GM23338 (cell line): ENCODE measurements at regions not wholly inside any gene's neighbourhood (a gene's known extent, or its start where the extent isn't known, plus 50 kb on each side); places are given as distances from the start of the nearest gene placed in this dataset.

Experiments
- ATAC-seq: fragments of 200-7000 bp; cut with Tn5 transposase; 3 replicates; pipeline ENCODE4 v1.9.1; 2020
- DNase-seq: peaks from one replicate; pipeline ENCODE4 v3.0.0-alpha.2; 2015; ENCODE audit warnings: low spot score
- H2AFZ ChIP-seq: fragments of 200-600 bp; sonication (generic); 2 replicates; pipeline ENCODE4 v1.8.0; 2016; ENCODE audit warnings: antibody characterized with exemption, mild to moderate bottlenecking, moderate library complexity
- H3F3A ChIP-seq: fragments of 200-600 bp; sonication (generic); replicated peaks from 2 replicates; pipeline ENCODE4 v1.8.0; 2017; ENCODE audit warnings: antibody characterized with exemption, mixed run types, low read depth
- H3K27ac ChIP-seq: fragments of 200-600 bp; sonication (generic); 2 replicates; pipeline ENCODE4 v1.6.1; 2016; ENCODE audit warnings: low read depth
- H3K27me3 ChIP-seq: fragments of 200-600 bp; sonication (generic); 2 replicates; pipeline ENCODE4 v1.8.0; 2016; ENCODE audit warnings: mild to moderate bottlenecking, mixed run types, moderate library complexity; ENCODE audit not compliant: insufficient read depth
- H3K36me3 ChIP-seq: fragments of 200-600 bp; sonication (generic); 2 replicates; pipeline ENCODE4 v1.8.0; 2016; ENCODE audit warnings: mild to moderate bottlenecking; ENCODE audit not compliant: insufficient read depth
- H3K4me1 ChIP-seq: fragments of 200-600 bp; sonication (generic); 2 replicates; pipeline ENCODE4 v1.8.0; 2016; ENCODE audit warnings: mild to moderate bottlenecking, moderate library complexity; ENCODE audit not compliant: insufficient read depth
- H3K4me2 ChIP-seq: fragments of 200-600 bp; sonication (generic); 2 replicates; pipeline ENCODE4 v1.7.1; 2017; ENCODE audit warnings: mixed run types
- H3K4me3 ChIP-seq: fragments of 200-600 bp; sonication (generic); 2 replicates; pipeline ENCODE4 v1.6.1; 2016; ENCODE audit warnings: mixed run types
- H3K79me2 ChIP-seq: fragments of 200-600 bp; sonication (generic); replicated peaks from 2 replicates; pipeline ENCODE4 v1.8.0; 2017; ENCODE audit warnings: mild to moderate bottlenecking; ENCODE audit not compliant: insufficient read depth
- H3K9me2 ChIP-seq: fragments of 200-600 bp; sonication (generic); 2 replicates; pipeline ENCODE4 v1.8.0; 2017; ENCODE audit not compliant: insufficient read depth
- H4K20me1 ChIP-seq: fragments of 200-600 bp; sonication (generic); replicated peaks from 2 replicates; pipeline ENCODE4 v1.8.0; 2017; ENCODE audit warnings: mild to moderate bottlenecking; ENCODE audit not compliant: insufficient read depth
- H3K27ac Mint-ChIP-seq: 2 replicates; pipeline ENCODE4 v1.8.0; 2020; ENCODE audit warnings: inconsistent platforms, mild to moderate bottlenecking, moderate library complexity, mixed read lengths
- H3K27me3 Mint-ChIP-seq: 3 replicates; pipeline ENCODE4 v1.8.0; 2022; ENCODE audit warnings: low read depth, mild to moderate bottlenecking, moderate library complexity, mixed read lengths, inconsistent platforms; ENCODE audit not compliant: insufficient read depth, poor library complexity
- H3K36me3 Mint-ChIP-seq: 3 replicates; pipeline ENCODE4 v1.8.0; 2021; ENCODE audit warnings: low read depth, mild to moderate bottlenecking, inconsistent platforms, moderate library complexity, mixed read lengths
- H3K4me1 Mint-ChIP-seq: 3 replicates; pipeline ENCODE4 v1.8.0; 2020; ENCODE audit warnings: mild to moderate bottlenecking, inconsistent platforms, mixed read lengths
- H3K4me3 Mint-ChIP-seq: 3 replicates; pipeline ENCODE4 v1.8.0; 2021; ENCODE audit warnings: moderate library complexity, mild to moderate bottlenecking, inconsistent platforms, mixed read lengths
- H3K9me3 Mint-ChIP-seq: 3 replicates; pipeline ENCODE4 v1.8.0; 2020; ENCODE audit warnings: moderate library complexity, mild to moderate bottlenecking, inconsistent platforms, mixed read lengths
- CREB1 ChIP-seq: fragments of 250-450 bp; sonication (Bioruptor Pico); IDR thresholded peaks from 2 replicates; pipeline ENCODE4 v1.5.0; 2020; ENCODE audit warnings: low read depth, mild to moderate bottlenecking, moderate library complexity
- JUNB ChIP-seq: IDR thresholded peaks from one replicate; pipeline ENCODE4 v1.6.1; 2016; ENCODE audit warnings: antibody characterized with exemption; ENCODE audit not compliant: unreplicated experiment
- NANOG ChIP-seq: IDR thresholded peaks from 2 replicates; pipeline ENCODE4 v1.6.1; 2016; ENCODE audit warnings: antibody characterized with exemption, borderline replicate concordance
- POLR2AphosphoS5 ChIP-seq: IDR thresholded peaks from 2 replicates; pipeline ENCODE4 v1.6.1; 2016; ENCODE audit warnings: antibody characterized with exemption, low read depth
- STAT1 ChIP-seq: IDR thresholded peaks from one replicate; pipeline ENCODE4 v1.6.1; 2016; ENCODE audit warnings: antibody characterized with exemption; ENCODE audit not compliant: unreplicated experiment
- ZNF114 ChIP-seq: fragments of 250-450 bp; sonication (Bioruptor Pico); IDR thresholded peaks from 2 replicates; pipeline ENCODE4 v1.5.0; 2020; ENCODE audit warnings: mild to moderate bottlenecking, moderate library complexity
- ZNF331 ChIP-seq: fragments of 250-450 bp; sonication (Bioruptor Pico); IDR thresholded peaks from 2 replicates; pipeline ENCODE4 v1.5.0; 2020; ENCODE audit warnings: low read depth, mild to moderate bottlenecking, moderate library complexity
- TF ChIP-seq, protein P1 (sequence below): fragments of 250-450 bp; sonication (Bioruptor Pico); IDR thresholded peaks from 2 replicates; pipeline ENCODE4 v1.5.0; 2020; ENCODE audit warnings: mild to moderate bottlenecking, moderate library complexity
- TF ChIP-seq, protein P2 (sequence below): IDR thresholded peaks from 2 replicates; pipeline ENCODE4 v1.6.1; 2016; ENCODE audit warnings: antibody characterized with exemption

DNA sequence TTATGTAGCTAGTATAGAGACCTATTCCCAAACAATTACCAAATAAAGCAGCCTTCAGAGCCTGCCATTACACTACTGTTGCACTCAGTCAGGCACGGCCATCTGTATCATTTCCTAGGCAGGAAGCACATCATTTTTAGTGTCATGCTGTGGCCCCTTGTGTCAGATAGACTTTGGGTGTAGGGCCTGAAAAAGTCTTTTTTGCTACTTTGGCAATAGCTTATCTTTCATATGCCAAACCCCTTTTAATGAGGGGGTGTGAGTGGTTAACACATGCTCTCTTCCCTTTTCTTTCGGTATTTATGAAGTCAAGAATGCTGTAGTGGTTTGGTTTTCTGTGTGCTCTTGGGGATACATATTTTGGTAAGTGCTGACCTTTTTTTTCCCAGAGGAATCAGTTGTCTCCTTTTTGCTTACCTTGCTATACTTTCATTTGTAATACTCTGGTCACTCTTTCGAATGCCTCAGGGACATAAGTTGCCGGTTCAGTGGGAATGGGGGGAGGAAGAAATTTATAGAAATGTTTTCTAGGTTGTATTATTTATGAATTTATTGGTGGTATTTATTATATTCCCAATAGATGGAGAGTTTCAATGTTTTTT, 209.8 kb downstream of the CSNK1G3 start:
- TF ChIP-seq CREB1 (CRISPR knock-in tag), result no peak
- no peak overlapping the region for H2AFZ ChIP-seq

DNA sequence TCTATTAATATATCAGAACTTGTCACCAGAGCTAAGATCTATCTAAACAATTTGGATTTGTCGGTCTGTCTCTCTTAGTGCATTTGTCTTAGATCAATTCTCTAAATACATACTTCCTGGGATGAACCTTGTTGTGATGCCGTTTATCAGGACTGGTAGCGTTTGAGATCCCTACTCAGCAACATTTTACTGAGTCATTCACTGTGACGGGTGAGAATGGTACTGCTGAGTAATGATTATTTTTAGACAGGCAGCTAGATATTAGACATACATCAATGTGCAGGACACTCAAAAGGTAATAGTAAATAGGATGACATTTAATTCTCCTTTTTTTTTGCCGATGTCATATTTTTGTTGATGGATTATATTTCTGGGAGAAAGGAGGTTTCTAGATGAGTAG, 209.0 kb downstream of the CSNK1G3 start:
- peaks cover 1% of the 10 kb centered on the region; the same call in 2 of the 3 replicates for H3K9me3 Mint-ChIP-seq
- no peaks in the 10 kb centered on the region for H3K79me2 ChIP-seq
- H3K27ac ChIP-seq, result no peak overlapping the region
- no peak for ATAC-seq
- no peak overlapping the region for H3K27ac Mint-ChIP-seq
- H3K4me3 ChIP-seq, result no peak overlapping the region
- no peak for DNase-seq
- no peaks in the 10 kb centered on the region for H3K4me1 Mint-ChIP-seq
- no peaks in the 10 kb centered on the region for H4K20me1 ChIP-seq
- H3K36me3 ChIP-seq, result no peaks in the 10 kb centered on the region
- TF ChIP-seq ZNF114 (CRISPR knock-in tag) (no peak), NANOG (no peak), JUNB (no peak)
- H2AFZ ChIP-seq, result no peak overlapping the region
- H3K4me1 ChIP-seq, result no peaks in the 10 kb centered on the region
- H3F3A ChIP-seq, result no peaks in the 10 kb centered on the region
- H3K9me2 ChIP-seq, result no peaks in the 10 kb centered on the region; the same call in 1 of the 2 replicates
- H3K36me3 Mint-ChIP-seq, result no peaks in the 10 kb centered on the region; the same call in 2 of the 3 replicates
- H3K4me2 ChIP-seq, result no peak overlapping the region
- H3K27me3 ChIP-seq, result no peaks in the 10 kb centered on the region
- H3K27me3 Mint-ChIP-seq, result no peaks in the 10 kb centered on the region
- no peak overlapping the region for H3K4me3 Mint-ChIP-seq

More for the DNA sequence above, 209.8 kb downstream of the CSNK1G3 start:
- no peaks in the 10 kb centered on the region for H3F3A ChIP-seq
- H3K4me3 Mint-ChIP-seq, result no peak overlapping the region
- H3K79me2 ChIP-seq, result no peaks in the 10 kb centered on the region
- no peaks in the 10 kb centered on the region for H3K4me1 ChIP-seq
- H3K36me3 Mint-ChIP-seq, result peaks cover 6% of the 10 kb centered on the region; the same call in 2 of the 3 replicates
- no peaks in the 10 kb centered on the region for H3K27me3 Mint-ChIP-seq
- H3K9me3 Mint-ChIP-seq, result peaks cover 9% of the 10 kb centered on the region; the same call in 2 of the 3 replicates
- DNase-seq, result no peak
- no peaks in the 10 kb centered on the region for H3K27me3 ChIP-seq
- ATAC-seq, result no peak
- no peak overlapping the region for H3K4me3 ChIP-seq
- H3K27ac ChIP-seq, result no peak overlapping the region
- no peaks in the 10 kb centered on the region for H3K36me3 ChIP-seq
- H3K4me1 Mint-ChIP-seq, result no peaks in the 10 kb centered on the region
- no peak overlapping the region for H3K27ac Mint-ChIP-seq
- H3K9me2 ChIP-seq, result peaks cover 3% of the 10 kb centered on the region; the same call in 1 of the 2 replicates
- no peak overlapping the region for H3K4me2 ChIP-seq
- no peaks in the 10 kb centered on the region for H4K20me1 ChIP-seq

DNA sequence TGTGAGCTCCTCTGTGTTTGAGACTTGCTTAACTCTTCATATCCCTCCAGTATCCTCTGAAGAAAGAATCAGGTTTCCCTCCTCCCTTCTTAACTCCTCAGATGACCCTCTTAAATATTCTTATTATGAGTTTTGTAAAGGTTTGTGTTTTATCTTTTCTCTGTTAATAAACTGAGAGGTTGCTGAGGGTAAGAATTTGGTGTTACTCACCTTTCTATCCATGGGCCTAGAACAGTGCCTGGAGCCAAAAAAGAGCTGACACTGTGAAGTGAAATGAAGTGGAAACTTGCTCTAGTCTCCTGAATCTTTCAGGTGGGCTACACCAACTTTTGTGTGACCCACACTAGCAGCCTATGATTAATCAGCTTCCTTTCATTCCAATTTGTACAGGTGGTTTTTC, 208.4 kb downstream of the CSNK1G3 start:
- H4K20me1 ChIP-seq, result no peaks in the 10 kb centered on the region
- no peaks in the 10 kb centered on the region for H3K36me3 ChIP-seq
- H3K4me2 ChIP-seq, result no peak overlapping the region
- H3K9me3 Mint-ChIP-seq, result no peaks in the 10 kb centered on the region; the same call in 2 of the 3 replicates
- H3K79me2 ChIP-seq, result no peaks in the 10 kb centered on the region
- peaks cover 2% of the 10 kb centered on the region for H3K27me3 Mint-ChIP-seq
- no peaks in the 10 kb centered on the region for H3K27me3 ChIP-seq
- H2AFZ ChIP-seq, result no peak overlapping the region
- no peaks in the 10 kb centered on the region for H3F3A ChIP-seq
- H3K36me3 Mint-ChIP-seq, result no peaks in the 10 kb centered on the region
- no peak overlapping the region for H3K4me3 Mint-ChIP-seq
- no peaks in the 10 kb centered on the region for H3K4me1 Mint-ChIP-seq
- no peaks in the 10 kb centered on the region for H3K4me1 ChIP-seq
- DNase-seq, result no peak
- H3K4me3 ChIP-seq, result no peak overlapping the region
- no peak overlapping the region for H3K27ac ChIP-seq
- no peak overlapping the region for H3K27ac Mint-ChIP-seq
- H3K9me2 ChIP-seq, result no peaks in the 10 kb centered on the region
- ATAC-seq, result no peak
- TF ChIP-seq JUNB (no peak), NANOG (no peak), STAT1 (no peak), ZNF331 (no peak), POLR2AphosphoS5 (no peak)
- TF ChIP-seq, protein P1, sequence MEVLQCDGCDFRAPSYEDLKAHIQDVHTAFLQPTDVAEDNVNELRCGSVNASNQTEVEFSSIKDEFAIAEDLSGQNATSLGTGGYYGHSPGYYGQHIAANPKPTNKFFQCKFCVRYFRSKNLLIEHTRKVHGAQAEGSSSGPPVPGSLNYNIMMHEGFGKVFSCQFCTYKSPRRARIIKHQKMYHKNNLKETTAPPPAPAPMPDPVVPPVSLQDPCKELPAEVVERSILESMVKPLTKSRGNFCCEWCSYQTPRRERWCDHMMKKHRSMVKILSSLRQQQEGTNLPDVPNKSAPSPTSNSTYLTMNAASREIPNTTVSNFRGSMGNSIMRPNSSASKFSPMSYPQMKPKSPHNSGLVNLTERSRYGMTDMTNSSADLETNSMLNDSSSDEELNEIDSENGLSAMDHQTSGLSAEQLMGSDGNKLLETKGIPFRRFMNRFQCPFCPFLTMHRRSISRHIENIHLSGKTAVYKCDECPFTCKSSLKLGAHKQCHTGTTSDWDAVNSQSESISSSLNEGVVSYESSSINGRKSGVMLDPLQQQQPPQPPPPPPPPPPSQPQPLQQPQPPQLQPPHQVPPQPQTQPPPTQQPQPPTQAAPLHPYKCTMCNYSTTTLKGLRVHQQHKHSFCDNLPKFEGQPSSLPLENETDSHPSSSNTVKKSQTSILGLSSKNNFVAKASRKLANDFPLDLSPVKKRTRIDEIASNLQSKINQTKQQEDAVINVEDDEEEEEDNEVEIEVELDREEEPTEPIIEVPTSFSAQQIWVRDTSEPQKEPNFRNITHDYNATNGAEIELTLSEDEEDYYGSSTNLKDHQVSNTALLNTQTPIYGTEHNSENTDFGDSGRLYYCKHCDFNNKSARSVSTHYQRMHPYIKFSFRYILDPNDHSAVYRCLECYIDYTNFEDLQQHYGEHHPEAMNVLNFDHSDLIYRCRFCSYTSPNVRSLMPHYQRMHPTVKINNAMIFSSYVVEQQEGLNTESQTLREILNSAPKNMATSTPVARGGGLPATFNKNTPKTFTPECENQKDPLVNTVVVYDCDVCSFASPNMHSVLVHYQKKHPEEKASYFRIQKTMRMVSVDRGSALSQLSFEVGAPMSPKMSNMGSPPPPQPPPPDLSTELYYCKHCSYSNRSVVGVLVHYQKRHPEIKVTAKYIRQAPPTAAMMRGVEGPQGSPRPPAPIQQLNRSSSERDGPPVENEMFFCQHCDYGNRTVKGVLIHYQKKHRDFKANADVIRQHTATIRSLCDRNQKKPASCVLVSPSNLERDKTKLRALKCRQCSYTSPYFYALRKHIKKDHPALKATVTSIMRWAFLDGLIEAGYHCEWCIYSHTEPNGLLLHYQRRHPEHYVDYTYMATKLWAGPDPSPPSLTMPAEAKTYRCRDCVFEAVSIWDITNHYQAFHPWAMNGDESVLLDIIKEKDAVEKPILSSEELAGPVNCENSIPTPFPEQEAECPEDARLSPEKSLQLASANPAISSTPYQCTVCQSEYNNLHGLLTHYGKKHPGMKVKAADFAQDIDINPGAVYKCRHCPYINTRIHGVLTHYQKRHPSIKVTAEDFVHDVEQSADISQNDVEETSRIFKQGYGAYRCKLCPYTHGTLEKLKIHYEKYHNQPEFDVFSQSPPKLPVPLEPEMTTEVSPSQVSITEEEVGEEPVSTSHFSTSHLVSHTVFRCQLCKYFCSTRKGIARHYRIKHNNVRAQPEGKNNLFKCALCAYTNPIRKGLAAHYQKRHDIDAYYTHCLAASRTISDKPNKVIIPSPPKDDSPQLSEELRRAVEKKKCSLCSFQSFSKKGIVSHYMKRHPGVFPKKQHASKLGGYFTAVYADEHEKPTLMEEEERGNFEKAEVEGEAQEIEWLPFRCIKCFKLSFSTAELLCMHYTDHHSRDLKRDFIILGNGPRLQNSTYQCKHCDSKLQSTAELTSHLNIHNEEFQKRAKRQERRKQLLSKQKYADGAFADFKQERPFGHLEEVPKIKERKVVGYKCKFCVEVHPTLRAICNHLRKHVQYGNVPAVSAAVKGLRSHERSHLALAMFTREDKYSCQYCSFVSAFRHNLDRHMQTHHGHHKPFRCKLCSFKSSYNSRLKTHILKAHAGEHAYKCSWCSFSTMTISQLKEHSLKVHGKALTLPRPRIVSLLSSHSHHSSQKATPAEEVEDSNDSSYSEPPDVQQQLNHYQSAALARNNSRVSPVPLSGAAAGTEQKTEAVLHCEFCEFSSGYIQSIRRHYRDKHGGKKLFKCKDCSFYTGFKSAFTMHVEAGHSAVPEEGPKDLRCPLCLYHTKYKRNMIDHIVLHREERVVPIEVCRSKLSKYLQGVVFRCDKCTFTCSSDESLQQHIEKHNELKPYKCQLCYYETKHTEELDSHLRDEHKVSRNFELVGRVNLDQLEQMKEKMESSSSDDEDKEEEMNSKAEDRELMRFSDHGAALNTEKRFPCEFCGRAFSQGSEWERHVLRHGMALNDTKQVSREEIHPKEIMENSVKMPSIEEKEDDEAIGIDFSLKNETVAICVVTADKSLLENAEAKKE, result no peak
- TF ChIP-seq, protein P2, sequence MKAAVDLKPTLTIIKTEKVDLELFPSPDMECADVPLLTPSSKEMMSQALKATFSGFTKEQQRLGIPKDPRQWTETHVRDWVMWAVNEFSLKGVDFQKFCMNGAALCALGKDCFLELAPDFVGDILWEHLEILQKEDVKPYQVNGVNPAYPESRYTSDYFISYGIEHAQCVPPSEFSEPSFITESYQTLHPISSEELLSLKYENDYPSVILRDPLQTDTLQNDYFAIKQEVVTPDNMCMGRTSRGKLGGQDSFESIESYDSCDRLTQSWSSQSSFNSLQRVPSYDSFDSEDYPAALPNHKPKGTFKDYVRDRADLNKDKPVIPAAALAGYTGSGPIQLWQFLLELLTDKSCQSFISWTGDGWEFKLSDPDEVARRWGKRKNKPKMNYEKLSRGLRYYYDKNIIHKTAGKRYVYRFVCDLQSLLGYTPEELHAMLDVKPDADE, result no peak
